NCI-H446 (cell line): ENCODE measurements at regions not wholly inside any gene's neighbourhood (a gene's known extent, or its start where the extent isn't known, plus 50 kb on each side); places are given as distances from the start of the nearest gene placed in this dataset.
A peak's percentile ranks its signal among the peaks of the same experiment; 100 is the strongest.
"Not testable (repeated sequence)": the region's sequence is repeated elsewhere in the genome, so short reads cannot be mapped to it uniquely, and the experiment has no call there.

Source experiments
- DNase-seq, 2 experiments: peaks; one replicate each; lab custom pipeline; 2025; lab: John Stamatoyannopoulos, UW

DNA sequence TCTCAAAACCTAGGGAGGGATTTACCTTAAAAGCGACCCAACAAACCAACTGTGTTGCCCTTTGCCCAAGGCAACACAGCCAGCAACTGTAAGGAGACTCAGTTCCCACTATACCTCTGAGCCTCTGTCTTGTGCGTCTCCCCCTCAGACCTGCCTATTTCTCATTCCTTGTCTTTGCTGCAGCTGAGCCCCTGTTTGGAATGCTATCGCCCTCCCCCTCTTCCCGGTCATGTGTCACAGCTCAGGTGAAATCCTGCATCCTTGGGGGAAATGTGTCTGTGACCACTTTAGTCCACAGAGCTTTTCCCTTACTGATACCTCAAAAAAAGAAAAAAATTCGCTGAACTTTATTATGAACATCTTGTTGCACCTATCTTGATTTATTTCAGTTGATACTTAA is 52.0 kb upstream of the LRIG1 start:
- DNase-seq, result no peak

DNA sequence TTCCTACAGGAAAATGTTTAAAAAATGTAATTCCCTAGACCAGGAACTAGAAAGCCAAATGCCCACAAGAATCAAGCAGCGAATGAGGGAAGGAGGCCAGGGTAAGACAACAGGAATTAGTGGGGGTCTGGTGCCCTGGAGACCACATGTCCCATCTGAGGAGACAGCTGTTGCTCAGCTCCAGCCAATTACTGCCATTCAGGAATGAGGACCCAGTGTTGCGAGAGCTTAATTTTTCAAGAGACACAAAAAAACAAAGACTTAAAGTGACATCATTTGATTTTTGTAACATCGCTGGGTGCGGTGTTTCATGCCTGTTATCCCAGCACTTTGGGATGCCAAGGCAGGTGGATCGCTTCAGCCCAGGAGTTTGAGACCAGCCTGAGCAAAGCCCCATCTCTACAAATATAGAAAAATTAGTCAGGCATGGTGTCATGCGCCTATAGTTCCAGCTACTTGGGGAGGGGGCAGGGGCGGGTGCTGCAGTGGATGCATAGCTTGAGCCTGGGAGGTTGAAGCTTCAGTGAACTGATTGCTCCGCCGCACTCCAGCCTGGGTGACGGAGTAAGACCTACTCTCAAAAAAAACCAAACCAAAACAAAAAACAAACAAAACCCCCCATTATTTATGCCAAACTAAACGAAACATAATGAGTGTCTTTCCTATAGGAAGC is 52.8 kb upstream of the LRIG1 start:
- no peak for DNase-seq

DNA sequence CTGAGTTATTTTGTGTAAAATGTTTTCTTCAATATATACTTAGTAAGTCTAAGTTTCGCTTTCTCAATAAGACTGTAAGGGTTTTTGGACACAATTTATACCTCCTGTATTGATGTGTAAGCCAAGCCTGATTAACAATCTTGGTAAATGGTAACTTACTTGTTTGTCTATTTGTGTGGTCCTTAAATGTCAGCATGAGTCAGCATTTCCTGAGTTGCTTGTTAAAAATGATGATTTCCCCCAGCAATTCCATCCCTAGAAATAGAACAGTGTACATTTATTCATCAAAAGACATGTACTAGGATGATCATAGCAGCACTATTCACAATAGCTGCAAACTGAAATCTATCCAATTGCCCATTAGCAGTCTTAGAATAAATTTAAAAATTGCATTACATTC is 53.4 kb upstream of the LRIG1 start:
- no peak for DNase-seq

DNA sequence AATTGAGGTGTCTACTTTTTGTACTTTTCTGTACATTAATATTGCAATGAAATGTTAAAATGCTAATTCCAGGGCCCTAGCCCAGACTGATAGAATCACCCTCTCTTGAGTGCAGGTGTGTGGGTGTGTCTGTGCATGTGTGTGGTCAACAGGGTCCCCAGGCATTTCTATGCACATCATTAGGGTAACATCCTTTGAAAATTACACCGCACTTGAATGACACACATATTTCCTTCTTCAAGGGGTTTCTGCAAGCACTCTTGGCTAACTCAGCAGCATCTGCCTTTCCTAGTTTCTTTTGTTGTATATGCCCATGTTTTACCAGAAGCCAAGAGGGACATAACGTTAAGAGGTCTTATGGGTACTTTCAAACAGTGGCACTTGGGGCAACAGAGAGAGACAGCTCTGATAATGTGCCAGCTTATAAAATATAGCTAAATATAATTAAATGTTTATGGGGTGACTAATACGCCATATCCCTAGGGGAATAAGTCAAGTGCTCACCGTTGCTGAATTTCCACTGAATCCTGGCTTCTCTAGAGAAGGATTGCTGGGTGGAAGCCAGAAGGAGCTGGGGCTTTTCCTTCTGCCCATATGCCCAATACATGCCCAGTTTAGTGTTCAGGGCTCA is 54.5 kb upstream of the LRIG1 start:
- DNase-seq, result peak in 1 of 2 experiments; percentile 59

DNA sequence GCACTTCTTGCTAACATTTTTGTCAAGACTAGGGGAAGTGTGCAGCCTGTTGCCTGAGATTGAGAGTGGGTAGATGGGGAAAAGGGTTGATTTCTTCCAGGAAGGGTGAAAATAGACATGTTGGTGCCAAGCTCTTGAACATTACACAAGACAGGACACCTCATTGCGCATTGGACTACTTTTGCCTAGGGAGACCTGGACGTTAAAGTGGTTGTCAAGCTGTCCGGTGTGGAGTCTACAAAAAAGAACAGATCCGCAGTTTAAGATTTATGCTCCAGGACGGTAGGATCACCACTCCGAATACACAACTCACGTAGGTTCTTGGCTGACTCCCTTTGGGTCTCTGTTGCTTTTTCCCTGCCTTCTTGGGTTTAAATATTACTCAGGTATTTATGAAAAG is 56.3 kb upstream of the LRIG1 start:
- DNase-seq, result no peak

DNA sequence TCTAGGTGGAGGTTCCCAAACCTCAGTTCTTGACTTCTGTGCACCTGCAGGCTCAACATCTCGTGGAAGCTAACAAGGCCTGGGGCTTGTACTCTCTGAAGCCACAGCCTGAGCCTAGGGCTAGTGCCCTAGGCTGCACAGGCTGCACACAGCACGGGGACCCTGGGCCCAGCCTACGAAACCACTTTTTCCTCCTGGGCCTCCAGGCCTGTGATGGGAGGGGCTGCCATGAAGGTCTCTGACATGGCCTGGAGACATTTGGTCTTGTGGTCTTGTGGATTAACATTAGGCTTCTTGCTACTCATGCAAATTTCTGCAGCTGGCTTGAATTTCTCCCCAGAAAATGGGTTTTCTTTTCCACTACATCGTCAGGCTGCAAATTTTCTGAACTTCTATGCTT is 59.1 kb upstream of the LRIG1 start:
- DNase-seq, result not testable (repeated sequence)

DNA sequence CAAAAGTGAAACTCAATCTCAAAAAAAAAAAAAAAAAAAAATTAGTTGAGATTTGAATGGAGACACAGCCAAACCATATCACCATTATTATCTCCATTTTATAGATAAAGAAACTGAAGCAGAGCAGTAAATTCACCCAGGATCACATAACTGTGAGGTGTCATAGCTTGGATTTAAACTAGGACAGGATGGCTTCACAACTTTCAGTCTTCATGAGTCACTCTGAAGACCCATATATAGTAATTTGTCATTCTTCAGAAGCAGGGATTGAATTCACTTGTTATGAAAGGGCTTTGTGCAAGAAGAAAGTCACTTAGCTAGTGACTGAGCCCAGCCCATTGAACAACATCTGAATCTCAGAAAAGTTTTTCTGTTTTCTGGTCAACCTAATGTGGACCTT is 60.5 kb upstream of the LRIG1 start:
- DNase-seq, result no peak

DNA sequence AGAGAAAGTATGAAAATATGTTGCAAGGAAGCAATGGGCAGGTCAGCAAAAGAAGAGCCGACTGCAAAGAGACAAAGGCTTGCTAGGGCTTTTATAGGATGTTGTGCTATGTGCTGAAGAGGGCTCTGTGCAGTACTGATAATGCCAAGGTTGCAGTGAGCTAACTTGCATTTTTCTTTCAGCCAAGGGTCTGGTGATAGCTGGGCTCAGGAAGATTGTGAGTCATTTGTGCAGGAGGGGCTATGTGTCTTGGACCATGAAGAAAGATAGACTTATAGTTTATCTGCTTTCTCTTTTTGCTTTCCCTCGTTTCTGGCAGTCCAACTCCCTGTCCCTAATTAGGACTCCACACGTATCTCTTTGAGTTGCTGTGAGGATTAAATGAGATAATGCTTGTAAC is 64.5 kb upstream of the LRIG1 start:
- no peak for DNase-seq

DNA sequence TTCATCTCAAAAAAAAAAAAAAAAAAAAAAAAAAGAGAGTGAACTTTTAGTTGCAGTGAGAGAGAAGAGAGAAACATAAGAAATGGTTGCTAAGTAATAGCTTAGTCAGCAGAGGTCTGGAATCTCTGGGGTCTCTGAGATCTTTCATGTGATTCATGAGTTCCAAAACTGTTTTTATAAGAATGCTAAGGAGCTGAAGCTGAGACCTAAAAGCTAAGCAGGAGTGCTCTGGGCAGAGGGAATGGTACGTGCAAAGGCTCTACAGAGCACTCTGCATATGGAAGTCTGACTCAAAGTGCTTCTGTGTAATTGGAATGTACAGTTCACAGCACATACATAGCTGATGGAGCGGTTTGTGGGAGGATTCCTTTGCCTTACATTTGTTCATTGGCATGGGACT is 66.3 kb upstream of the LRIG1 start:
- no peak for DNase-seq

DNA sequence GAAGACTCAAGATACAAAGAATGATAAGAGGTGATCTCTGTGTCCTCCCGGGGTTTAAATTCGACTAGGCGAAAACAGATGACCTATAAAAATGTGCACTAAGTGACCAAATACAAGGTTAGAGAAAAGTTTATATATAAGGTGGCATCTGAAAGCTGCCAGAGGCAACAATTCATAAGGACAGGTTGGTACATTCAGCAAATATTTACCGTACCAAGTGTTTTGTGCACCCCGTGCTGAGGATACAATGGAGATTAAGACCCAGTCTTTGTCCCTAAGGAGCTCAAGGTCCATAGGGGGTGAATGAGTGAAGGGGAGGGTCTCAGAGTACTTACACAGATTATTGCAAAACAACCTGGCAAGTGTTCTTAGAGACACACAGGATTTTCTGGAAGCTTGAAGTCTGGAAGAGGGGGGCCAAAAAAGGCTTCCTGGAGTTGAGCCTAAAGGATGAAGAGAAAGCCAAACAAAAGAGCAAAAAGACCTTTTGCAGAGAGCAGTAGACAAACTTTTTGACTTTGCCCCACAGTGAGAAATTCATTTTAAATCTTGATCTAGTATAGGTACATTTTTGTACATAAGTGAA is 71.4 kb upstream of the LRIG1 start:
- no peak for DNase-seq

DNA sequence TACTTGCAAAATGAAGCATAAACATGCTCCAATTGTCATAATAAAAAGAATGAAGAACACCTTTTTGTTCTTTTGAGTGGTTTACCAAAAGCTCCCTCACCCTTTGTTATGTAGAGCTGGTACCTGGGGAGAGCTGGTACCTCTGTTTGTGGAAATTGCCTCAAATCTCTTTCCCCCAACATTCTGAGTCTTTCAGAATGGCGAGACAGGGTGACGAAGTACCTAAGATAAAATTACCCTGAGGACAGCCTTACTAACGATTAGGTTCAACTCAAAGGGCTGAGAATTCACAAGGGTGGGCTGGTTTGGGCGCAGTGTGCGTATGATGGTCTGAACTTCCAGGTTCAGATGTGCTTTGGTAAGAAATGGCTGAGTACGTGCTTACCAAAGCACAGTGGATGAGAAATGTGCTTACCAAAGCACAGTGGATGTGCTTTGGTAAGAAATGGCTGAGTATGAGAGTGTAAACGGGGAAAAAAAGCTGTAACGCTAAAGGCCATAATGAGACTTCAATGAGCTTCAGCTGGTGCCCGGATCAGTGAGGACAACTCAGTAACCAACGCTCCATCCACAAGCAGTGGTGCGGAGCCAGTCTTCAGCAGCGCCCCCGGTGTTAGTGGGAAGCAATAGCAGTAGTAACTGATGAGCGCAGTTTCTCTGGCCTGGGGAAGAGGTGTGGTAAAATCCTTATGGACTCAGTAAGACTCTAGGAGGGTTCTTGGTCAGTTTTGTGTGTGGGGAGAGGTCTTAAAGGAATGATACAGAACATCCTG is 72.3 kb upstream of the LRIG1 start:
- peak in 1 of 2 experiments; percentile 1 for DNase-seq

DNA sequence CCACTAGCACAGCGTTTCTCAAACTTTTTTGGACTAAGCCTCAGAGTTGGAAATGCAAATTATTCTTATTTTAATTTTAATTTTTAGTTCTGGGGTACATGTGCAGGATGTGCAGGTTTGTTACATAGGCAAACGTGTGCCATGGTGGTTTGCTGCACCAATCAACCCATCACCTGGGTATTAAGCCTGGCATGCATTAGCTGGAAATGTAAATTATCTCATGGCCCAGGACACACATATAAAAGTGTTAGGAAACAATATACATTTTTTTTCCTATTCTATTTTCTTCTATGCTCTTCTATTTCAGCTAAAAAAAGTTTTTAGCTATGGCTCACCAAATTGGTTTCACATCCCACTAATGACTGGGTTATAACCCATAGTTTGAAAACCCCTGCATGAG is 73.3 kb upstream of the LRIG1 start:
- DNase-seq, result no peak

DNA sequence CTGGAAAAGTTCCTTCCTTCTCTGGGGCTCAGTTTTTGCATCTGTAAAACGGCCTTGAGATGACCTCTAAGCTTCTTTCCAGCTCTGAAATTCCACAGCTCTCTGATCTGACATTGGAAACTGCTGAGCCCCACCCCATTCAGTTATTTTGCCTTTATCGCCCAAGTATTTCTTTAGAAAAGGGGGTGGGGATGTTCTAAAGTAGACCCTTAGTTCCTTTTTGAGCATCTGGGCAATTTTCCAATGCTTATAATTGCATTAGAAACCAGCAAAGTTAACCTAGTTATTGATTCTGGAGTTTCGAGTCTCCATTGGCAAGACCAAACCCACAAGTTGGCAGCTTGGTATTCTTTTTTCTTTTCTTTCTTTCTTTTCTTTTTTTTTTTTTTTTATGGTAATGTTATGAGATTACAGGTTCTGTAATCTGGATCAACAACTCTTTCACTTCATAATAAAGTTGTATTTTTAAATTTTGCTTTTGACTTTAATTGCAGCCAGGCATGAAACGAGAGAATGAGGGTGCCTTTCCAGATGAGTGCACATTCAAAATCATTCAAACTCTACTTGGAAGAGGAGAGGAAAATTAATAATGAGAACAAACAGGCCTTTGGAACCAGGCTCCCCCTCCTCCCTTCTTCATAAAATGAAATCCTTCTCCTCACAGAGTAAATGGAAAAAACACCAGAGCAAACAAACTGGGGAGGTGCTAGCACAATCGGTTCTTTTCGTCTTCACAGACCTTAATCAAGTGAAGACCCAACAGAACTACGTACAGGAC is 76.8 kb upstream of the LRIG1 start:
- DNase-seq, result peak in 1 of 2 experiments; percentile 12

DNA sequence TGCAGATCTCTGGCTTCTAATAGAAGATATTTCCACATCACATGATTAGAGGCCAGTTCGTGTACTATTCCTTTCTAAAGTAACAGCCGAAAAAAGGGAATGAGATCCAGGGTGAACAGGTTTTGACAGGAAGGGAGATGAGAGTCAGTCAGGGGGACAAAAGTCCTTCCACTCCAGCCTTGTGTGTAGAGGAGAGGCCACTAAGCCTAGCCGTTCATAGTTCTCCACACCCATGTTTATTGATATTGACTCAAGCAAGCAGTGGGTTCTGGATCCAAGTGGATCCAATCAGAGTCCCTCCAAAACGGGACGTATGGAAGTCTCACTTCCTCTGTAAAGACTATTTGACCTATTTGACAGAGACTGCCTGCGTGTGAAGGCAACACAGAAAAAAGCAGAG is 80.4 kb upstream of the LRIG1 start:
- DNase-seq, result no peak

DNA sequence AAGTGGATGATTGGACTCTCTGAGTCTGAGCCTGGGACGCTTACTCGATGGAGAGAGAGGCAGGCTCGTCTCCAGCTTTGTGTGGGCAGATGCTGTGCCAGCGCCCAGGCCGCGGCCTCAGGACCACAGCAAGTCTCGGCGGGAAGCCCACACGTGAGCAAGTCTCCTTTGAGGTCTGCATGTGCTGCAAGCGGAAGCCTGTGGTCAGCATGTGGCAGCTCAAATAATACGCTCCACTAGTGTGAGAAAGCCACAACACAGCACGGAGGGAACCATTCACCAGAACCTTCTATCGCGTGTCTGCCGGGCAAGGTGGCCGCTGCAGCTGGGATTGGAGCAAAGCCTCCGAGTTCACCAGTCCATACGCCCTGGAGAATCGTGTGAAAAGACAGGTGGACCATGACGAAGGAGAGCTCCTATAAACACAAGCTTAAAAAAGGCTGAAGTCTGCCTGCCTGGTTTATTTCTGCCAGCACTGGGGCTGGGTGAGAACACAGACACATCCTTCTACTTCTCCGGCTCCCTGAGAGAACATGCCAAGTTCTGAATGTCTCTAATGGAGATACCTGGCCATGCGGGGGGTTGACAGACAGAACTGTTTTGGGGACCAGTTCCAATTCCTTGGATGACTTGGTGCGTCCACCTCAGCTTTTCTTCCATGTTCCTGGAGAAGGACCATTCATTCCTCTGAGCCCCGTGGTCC is 82.0 kb upstream of the LRIG1 start:
- no peak for DNase-seq

DNA sequence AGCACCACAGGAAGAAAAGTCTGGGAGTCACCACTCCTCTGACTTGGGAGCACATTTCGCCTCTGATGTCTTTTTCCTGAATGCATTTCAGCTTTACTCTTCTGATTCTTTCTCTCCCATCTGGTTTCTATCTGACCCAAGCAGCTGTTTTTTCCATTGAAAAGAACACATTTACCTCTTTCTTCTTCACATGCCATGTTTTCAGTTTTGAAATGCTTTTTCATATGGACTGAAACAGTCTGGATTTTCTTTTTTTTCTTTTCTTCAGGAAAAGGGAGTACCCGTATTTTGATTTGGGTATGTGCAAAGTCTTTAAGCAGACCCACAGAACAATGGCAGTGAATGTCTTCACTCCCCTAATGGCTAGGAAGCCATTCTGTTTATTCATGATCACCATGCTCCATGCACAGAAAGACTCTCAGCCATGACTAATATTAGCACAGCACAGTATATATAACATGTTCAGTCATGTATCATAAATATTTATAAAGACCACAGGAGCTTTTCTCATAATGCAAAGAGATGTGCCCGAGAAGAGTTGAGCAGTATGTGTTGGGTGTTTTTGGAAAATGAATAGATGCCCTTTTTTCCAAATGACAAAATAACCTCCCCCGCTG is 82.7 kb upstream of the LRIG1 start:
- DNase-seq, result no peak

DNA sequence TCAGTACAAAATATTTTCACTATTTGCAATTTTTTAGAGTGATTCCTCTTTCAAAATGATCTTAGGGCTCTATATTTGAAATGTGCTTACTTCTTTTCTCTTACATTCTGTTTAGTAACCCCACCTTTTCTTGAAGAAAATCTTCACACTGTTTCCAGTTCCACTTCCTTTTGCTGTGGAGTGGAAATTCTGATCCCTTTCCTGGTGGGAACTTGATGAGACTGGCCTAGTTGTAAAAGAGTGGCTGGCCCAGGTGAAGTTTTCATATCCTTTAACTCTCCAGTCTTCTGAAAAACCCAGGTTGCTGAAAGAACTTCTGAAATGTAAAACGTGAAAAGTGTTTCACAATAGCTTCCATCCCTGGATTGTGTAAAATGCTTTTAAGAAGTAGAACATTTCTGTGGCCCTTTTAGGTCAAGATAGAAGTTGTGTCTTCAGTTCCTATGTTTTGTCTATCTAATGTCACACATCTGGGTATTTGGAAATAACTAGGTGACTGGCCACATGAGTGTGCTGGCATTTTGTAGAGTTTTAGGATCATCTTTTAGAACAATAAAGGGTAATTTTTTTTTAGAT is 84.8 kb upstream of the LRIG1 start:
- DNase-seq, result no peak

DNA sequence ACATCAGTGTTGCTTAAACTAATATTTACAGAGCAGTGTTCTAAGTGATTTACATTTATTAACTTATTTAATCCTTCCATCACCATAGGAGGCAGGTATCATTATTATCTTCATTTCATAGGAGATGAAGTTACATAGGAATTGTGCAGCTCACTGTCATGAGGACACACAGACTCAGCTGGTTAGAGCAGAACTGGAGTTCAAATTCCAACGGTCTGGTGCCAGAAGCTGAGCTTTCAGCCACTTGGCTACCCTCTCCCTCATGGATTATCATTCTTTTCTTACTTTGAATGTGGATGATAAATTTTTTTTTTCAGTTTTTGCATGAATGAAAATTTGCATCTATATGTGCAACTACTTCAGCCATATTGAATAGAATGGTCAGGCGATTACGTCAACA is 86.0 kb upstream of the LRIG1 start:
- DNase-seq, result no peak

DNA sequence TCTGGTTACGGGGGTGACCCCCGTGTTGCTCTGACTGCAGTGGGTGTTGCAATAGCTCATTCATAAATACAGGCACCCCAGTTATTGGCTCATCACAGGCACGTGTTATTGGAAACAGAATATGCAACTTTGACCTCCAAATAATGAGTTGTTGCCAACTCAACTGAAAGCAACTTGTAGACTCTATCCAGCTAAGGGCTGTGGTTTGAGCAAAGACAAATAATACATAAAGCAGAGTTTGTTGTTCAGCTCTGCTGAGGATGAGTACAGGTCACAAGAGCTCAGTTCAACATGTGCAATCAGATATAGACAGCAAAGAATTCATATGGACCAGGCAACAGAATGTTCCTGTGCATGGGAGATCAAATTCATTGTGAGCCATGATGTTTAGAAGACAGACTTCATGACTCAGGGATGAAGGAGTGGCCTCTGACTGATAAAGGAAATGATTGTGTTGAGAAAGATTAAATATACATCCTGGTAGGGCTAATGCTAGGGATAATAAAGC is 87.6 kb upstream of the LRIG1 start:
- no peak for DNase-seq

DNA sequence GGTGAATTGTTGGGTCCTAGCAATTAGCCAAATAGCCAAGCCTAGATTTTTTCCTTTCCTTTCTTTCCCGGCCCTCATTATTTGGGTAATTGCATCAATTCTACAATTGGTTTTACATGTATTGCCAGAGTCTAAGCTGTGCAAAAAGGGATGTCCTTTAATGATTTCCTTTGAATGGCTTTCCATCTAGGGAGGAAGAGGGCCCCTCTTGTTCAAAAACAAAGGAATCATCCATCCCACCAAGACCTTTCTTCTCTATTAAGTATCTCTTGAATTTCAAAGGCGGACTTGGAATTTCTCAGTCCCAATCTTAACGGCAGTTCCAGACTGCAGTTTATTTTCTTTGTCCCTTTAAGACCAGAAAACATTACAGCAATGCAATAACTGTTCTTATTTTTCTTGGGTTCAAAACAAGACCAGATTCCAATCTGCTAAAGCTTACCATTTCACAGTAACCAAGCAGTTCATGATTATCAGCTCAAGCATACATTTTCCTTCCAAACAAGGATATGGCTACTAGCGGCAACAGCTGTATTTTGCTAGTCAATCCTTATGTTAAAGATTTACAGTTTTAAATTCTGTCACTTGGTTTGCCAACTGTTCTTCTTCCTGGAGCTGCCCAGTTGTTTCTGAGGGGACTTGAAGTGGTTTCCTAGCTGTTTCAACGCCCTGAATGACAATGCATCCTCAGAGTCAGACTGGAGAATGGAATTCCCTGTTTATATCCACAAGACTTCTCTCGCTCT is 91.4 kb upstream of the LRIG1 start:
- DNase-seq, result no peak
